Vagina (tissue), 2 donors: ENCODE measurements at regions not wholly inside any gene's neighbourhood (a gene's known extent, or its start where the extent isn't known, plus 50 kb on each side); places are given as distances from the start of the nearest gene placed in this dataset.

ENCODE experiments used
- DNase-seq, 2 donors: peaks; one replicate each; pipeline ENCODE4 v3.0.0-alpha.2; 2017; ENCODE audit errors: extremely low spot score in 2 of 2
- H3K27ac ChIP-seq: fragments of 200-600 bp; sonication (generic); one replicate; pipeline ENCODE4 v1.5.1; 2019
- H3K27me3 ChIP-seq: fragments of 200-600 bp; sonication (generic); one replicate; pipeline ENCODE4 v1.5.1; 2019
- H3K36me3 ChIP-seq, 2 donors: fragments of 200-600 bp; sonication (generic); one replicate each; pipeline ENCODE4 v1.5.1; 2017 to 2019
- H3K4me1 ChIP-seq: fragments of 200-600 bp; sonication (generic); one replicate; pipeline ENCODE4 v1.5.1; 2019
- H3K4me3 ChIP-seq, 2 donors: fragments of 200-600 bp; sonication (generic); 1 replicate in 1 of 2; 2 replicates in 1 of 2; pipeline ENCODE4 v1.5.1; 2016 to 2019
- H3K9me3 ChIP-seq: fragments of 200-600 bp; sonication (generic); one replicate; pipeline ENCODE4 v1.5.1; 2019
- POLR2A ChIP-seq, 2 donors: fragments of 450-650 bp; IDR thresholded peaks; one replicate each; pipeline ENCODE4 v1.6.1; 2017; ENCODE audit warnings: antibody characterized with exemption in 2 of 2, mild to moderate bottlenecking in 2 of 2, moderate library complexity in 2 of 2
- POLR2AphosphoS5 ChIP-seq, 2 donors: sonication (generic); formaldehyde crosslinking; IDR thresholded peaks; one replicate each; pipeline ENCODE4 v1.9.0; 2017; ENCODE audit warnings: antibody characterized with exemption in 2 of 2, mild to moderate bottlenecking in 2 of 2, low read depth in 1 of 2; ENCODE audit not compliant: insufficient read depth in 1 of 2
- intact Hi-C: fragments of 100-400 bp; cut with DNase I; formaldehyde crosslinking; loops from one replicate; pipeline ENCODE4 v1.15.1; 2023
- TF ChIP-seq, protein P1 (sequence below), 3 experiments: fragments of 450-650 bp in 2 of 3; fragments of 200-600 bp in 1 of 3; sonication (generic) in 1 of 3; IDR thresholded peaks; one replicate each; pipeline ENCODE4 v1.5.1; 2017 to 2019; ENCODE audit warnings: antibody characterized with exemption in 3 of 3, mild to moderate bottlenecking in 2 of 3, moderate library complexity in 2 of 3

DNA sequence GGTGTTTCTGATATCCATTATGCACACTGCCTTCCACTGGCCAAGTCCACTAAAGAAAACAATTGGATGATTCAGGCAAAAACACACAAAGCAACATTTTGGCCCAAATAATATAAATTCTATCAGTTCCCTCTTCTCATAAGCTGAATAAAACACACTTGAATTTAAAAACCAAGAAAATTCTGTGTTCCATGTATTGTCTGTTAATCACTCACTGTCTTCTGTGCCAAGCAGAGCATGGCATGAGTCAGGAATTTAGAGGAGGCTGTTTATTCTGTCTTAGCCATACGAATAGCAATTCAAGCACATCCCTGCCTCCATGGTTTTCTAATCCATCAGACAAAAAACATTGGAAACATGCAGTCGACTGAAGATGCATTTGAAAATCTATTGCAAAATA, 215.6 kb upstream of the UMPS start:
- no peaks in the 10 kb centered on the region for H3K9me3 ChIP-seq

DNA sequence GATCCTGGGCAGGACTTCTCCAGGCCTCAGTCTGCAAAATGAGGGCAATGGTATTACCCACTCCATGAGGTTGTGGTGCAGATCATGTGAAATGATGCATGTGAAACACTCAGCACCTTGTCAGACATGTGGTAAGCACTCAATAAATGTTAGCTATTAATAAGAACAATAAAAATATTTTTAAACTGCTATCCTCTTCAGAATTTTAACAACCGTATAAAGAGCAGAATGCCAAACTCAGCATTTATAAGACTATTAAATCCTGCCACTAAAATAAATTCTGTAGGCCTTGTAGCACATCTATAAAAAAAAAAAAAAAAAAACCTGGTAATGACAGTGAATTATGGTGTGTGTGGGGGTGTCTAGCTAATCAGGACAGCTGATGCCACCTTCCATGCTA, 213.9 kb upstream of the UMPS start:
- intact Hi-C loops = no loop called here
- H3K4me3 ChIP-seq = no peak overlapping the region
- DNase-seq = no peak
- H3K9me3 ChIP-seq = no peaks in the 10 kb centered on the region
- H3K4me1 ChIP-seq = no peaks in the 10 kb centered on the region
- no peaks in the 10 kb centered on the region for H3K36me3 ChIP-seq
- no peak for TF ChIP-seq POLR2AphosphoS5 (IDR thresholded peaks at IDR 0.05; ENCODE audit: insufficient read depth in 1 of 2, low read depth in 1 of 2)
- TF ChIP-seq, protein P1, sequence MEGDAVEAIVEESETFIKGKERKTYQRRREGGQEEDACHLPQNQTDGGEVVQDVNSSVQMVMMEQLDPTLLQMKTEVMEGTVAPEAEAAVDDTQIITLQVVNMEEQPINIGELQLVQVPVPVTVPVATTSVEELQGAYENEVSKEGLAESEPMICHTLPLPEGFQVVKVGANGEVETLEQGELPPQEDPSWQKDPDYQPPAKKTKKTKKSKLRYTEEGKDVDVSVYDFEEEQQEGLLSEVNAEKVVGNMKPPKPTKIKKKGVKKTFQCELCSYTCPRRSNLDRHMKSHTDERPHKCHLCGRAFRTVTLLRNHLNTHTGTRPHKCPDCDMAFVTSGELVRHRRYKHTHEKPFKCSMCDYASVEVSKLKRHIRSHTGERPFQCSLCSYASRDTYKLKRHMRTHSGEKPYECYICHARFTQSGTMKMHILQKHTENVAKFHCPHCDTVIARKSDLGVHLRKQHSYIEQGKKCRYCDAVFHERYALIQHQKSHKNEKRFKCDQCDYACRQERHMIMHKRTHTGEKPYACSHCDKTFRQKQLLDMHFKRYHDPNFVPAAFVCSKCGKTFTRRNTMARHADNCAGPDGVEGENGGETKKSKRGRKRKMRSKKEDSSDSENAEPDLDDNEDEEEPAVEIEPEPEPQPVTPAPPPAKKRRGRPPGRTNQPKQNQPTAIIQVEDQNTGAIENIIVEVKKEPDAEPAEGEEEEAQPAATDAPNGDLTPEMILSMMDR (IDR thresholded peaks at IDR 0.05) = no peak
- no peak for TF ChIP-seq POLR2A (IDR thresholded peaks at IDR 0.05)
- H3K27ac ChIP-seq = no peak overlapping the region
- H3K27me3 ChIP-seq = no peaks in the 10 kb centered on the region

More for the DNA sequence above, 215.6 kb upstream of the UMPS start:
- no peaks in the 10 kb centered on the region for H3K4me1 ChIP-seq
- intact Hi-C loops = no loop called here
- no peak for DNase-seq
- no peak overlapping the region for H3K4me3 ChIP-seq
- H3K36me3 ChIP-seq = no peaks in the 10 kb centered on the region
- H3K27me3 ChIP-seq = no peaks in the 10 kb centered on the region
- TF ChIP-seq POLR2AphosphoS5 (IDR thresholded peaks at IDR 0.05; ENCODE audit: insufficient read depth in 1 of 2, low read depth in 1 of 2) (no peak), POLR2A (IDR thresholded peaks at IDR 0.05) (no peak)
- TF ChIP-seq, protein P1 (IDR thresholded peaks at IDR 0.05) = no peak
- no peak overlapping the region for H3K27ac ChIP-seq

DNA sequence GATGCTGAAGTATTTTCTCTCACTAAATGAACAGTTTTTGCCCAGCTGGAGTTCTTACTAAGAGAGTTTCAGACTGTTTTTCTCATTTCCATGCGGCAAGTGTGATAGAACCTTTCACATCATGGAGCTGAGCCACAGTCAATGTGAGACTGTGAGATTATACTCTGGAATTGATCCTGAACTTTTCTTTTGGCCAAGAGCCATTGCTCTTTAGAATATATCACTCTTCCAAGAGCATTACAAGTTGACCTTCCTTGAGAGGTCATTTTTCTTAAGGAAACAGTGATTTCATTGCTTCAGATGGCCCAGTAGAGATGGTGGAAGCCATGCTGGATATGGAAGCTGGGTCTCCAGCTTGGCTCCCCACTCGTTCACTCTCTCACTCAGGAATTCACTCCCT, 212.9 kb upstream of the UMPS start:
- TF ChIP-seq POLR2A (IDR thresholded peaks at IDR 0.05) (no peak), POLR2AphosphoS5 (IDR thresholded peaks at IDR 0.05; ENCODE audit: insufficient read depth in 1 of 2, low read depth in 1 of 2) (no peak)
- TF ChIP-seq, protein P1 (IDR thresholded peaks at IDR 0.05) = no peak
- no peak overlapping the region for H3K4me3 ChIP-seq
- no peaks in the 10 kb centered on the region for H3K36me3 ChIP-seq
- no peak overlapping the region for H3K27ac ChIP-seq
- H3K9me3 ChIP-seq = no peaks in the 10 kb centered on the region
- intact Hi-C loops = no loop called here
- no peaks in the 10 kb centered on the region for H3K27me3 ChIP-seq
- no peaks in the 10 kb centered on the region for H3K4me1 ChIP-seq
- no peak for DNase-seq

DNA sequence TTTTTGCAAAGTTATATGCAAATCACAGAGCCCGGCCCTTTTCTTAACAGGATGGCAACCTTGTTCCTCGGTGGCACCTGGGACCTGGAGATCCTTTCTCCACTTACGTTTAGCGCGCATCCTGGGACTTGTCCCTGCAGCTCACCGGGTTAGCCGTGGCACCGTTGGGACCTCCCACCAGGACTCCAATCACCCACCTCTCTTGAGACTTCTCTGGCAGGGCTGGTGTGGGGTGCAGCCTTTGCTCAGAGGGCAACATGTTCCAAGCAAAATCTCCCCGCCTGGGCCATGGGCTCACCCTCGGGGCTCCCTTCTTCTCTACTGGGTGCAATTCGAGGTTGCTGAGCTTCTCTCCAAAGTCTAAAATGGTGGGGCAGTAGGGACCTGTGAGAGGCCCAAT, 211.9 kb upstream of the UMPS start:
- intact Hi-C loops = no loop called here
- no peaks in the 10 kb centered on the region for H3K4me1 ChIP-seq
- DNase-seq = no peak

DNA sequence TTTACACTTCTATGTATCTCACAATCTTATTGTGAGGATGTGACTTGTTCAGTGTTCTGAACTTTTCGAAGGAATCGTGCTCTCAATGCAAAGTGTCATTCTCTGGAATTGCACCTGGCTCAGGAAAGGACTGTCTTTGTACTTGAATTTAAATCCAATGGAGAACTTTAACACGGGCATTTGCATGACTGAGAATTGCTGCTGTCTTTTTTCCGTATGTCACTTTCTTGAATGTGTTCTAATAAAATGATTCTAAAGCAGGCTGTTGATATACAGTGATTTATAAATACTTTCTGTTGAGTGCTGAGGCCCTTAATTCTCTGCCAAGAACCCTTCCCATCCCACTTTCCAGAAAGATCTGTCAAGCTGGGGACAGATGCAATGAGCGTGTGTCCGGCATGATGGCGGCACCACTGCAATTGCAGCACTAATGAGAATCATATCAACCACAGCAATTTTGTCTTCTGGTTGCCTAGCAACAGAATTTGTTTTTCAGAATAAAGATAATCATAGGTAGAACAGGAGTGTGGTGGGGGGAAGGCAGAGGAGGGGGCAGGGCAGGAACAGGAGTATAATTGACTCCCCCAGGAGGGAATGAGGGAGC, 210.6 kb upstream of the UMPS start:
- DNase-seq = no peak
- Histone ChIP-seq H3K4me1 (no peaks in the 10 kb centered on the region), H3K9me3 (no peaks in the 10 kb centered on the region), H3K36me3 (no peaks in the 10 kb centered on the region), H3K4me3 (no peak overlapping the region), H3K27ac (no peak overlapping the region), H3K27me3 (no peaks in the 10 kb centered on the region)
- no peak for TF ChIP-seq POLR2A (IDR thresholded peaks at IDR 0.05)
- intact Hi-C loops = no loop called here

More for the DNA sequence above, 211.9 kb upstream of the UMPS start:
- Histone ChIP-seq H3K4me3 (no peak overlapping the region), H3K27me3 (no peaks in the 10 kb centered on the region), H3K9me3 (no peaks in the 10 kb centered on the region), H3K27ac (no peak overlapping the region), H3K36me3 (no peaks in the 10 kb centered on the region)
- no peak for TF ChIP-seq POLR2A (IDR thresholded peaks at IDR 0.05)
- no peak for TF ChIP-seq POLR2AphosphoS5 (IDR thresholded peaks at IDR 0.05; ENCODE audit: insufficient read depth in 1 of 2, low read depth in 1 of 2)
- TF ChIP-seq, protein P1 (IDR thresholded peaks at IDR 0.05) = no peak
